Astrocyte (in vitro differentiated cells and primary cell): ENCODE measurements at regions not wholly inside any gene's neighbourhood (a gene's known extent, or its start where the extent isn't known, plus 50 kb on each side); places are given as distances from the start of the nearest gene placed in this dataset.

ENCODE experiments used
- DNase-seq: peaks from one replicate; pipeline ENCODE4 v3.0.0-alpha.2; 2010; ENCODE audit warnings: low read depth
- FAIRE-seq: peaks from 2 replicates; lab custom pipeline; 2011; peaks lifted over from hg19 to GRCh38; lab: Jason Lieb, UNC
- H2AFZ ChIP-seq: 2 replicates; pipeline ENCODE4 v1.6.0; 2012; ENCODE audit warnings: low read depth, low read length, inconsistent platforms
- H3K27ac ChIP-seq: 2 replicates; pipeline ENCODE4 v1.5.1; 2011; ENCODE audit warnings: low read depth, low read length, inconsistent platforms
- H3K27me3 ChIP-seq: 2 replicates; pipeline ENCODE4 v1.6.0; 2011; ENCODE audit warnings: low read length, inconsistent platforms; ENCODE audit not compliant: insufficient read depth
- H3K36me3 ChIP-seq: 2 replicates; pipeline ENCODE4 v1.5.1; 2011; ENCODE audit warnings: low read length, inconsistent platforms; ENCODE audit not compliant: insufficient read depth
- H3K4me1 ChIP-seq: 2 replicates; pipeline ENCODE4 v1.5.1; 2011; ENCODE audit warnings: low read length, inconsistent platforms; ENCODE audit not compliant: insufficient read depth
- H3K4me2 ChIP-seq: 2 replicates; pipeline ENCODE4 v1.6.0; 2012; ENCODE audit warnings: low read length, inconsistent platforms
- H3K4me3 ChIP-seq: 2 replicates; pipeline ENCODE4 v1.5.1; 2011; ENCODE audit warnings: low read depth, mild to moderate bottlenecking, low read length, inconsistent platforms; ENCODE audit not compliant: insufficient read depth
- H3K79me2 ChIP-seq: 2 replicates; pipeline ENCODE4 v1.6.0; 2012; ENCODE audit warnings: mild to moderate bottlenecking, low read length, inconsistent platforms; ENCODE audit not compliant: insufficient read depth
- H3K9ac ChIP-seq: 2 replicates; pipeline ENCODE4 v1.6.0; 2012; ENCODE audit warnings: mild to moderate bottlenecking, low read length, inconsistent platforms
- H3K9me3 ChIP-seq: 2 replicates; pipeline ENCODE4 v1.5.1; 2012; ENCODE audit warnings: low read depth, mild to moderate bottlenecking, low read length, inconsistent platforms; ENCODE audit not compliant: insufficient read depth
- H4K20me1 ChIP-seq: 2 replicates; pipeline ENCODE4 v1.6.0; 2012; ENCODE audit warnings: low read length, inconsistent platforms; ENCODE audit not compliant: insufficient read depth
- H3K27ac Mint-ChIP-seq: one replicate; pipeline ENCODE4 v1.8.0; 2021; ENCODE audit warnings: mild to moderate bottlenecking, mixed read lengths; ENCODE audit not compliant: unreplicated experiment
- H3K27me3 Mint-ChIP-seq: one replicate; pipeline ENCODE4 v1.8.0; 2021; ENCODE audit warnings: low read depth, mixed read lengths; ENCODE audit not compliant: unreplicated experiment
- H3K36me3 Mint-ChIP-seq: one replicate; pipeline ENCODE4 v1.8.0; 2021; ENCODE audit warnings: low read depth, mixed read lengths; ENCODE audit not compliant: unreplicated experiment
- H3K4me1 Mint-ChIP-seq: one replicate; pipeline ENCODE4 v1.8.0; 2021; ENCODE audit warnings: low read depth, mixed read lengths; ENCODE audit not compliant: unreplicated experiment
- H3K4me3 Mint-ChIP-seq: one replicate; pipeline ENCODE4 v1.8.0; 2021; ENCODE audit warnings: mild to moderate bottlenecking, moderate library complexity, mixed read lengths; ENCODE audit not compliant: unreplicated experiment
- H3K9me3 Mint-ChIP-seq: one replicate; pipeline ENCODE4 v1.8.0; 2021; ENCODE audit warnings: mild to moderate bottlenecking, mixed read lengths; ENCODE audit not compliant: unreplicated experiment
- CTCF ChIP-seq: IDR thresholded peaks from 2 replicates; pipeline ENCODE4 v1.5.1; 2011; ENCODE audit warnings: low read depth, mild to moderate bottlenecking, inconsistent platforms, low read length, moderate library complexity; ENCODE audit not compliant: insufficient read depth
- EZH2 ChIP-seq: IDR thresholded peaks from 2 replicates; pipeline ENCODE4 v1.6.1; 2012; ENCODE audit warnings: mild to moderate bottlenecking, low read length, inconsistent platforms; ENCODE audit not compliant: insufficient read depth

GRCh38 chr17:77847221-77848085 lies 111.0 kb upstream of the TNRC6C start:
- Histone ChIP-seq H3K27me3 (no peaks in the 10 kb centered on the region), H3K9ac (no peak overlapping the region), H3K4me3 (no peak overlapping the region), H3K79me2 (no peaks in the 10 kb centered on the region), H3K27ac (no peak overlapping the region), H3K4me1 (peaks cover 15% of the 10 kb centered on the region), H3K4me2 (no peak overlapping the region), H3K36me3 (no peaks in the 10 kb centered on the region), H3K9me3 (no peaks in the 10 kb centered on the region), H4K20me1 (no peaks in the 10 kb centered on the region), H2AFZ (no peak overlapping the region)
- H3K9me3 Mint-ChIP-seq, result no peaks in the 10 kb centered on the region
- no peak for DNase-seq
- H3K27ac Mint-ChIP-seq, result no peak overlapping the region
- H3K4me3 Mint-ChIP-seq, result no peak overlapping the region
- TF ChIP-seq CTCF (no peak), EZH2 (no peak)
- H3K27me3 Mint-ChIP-seq, result peaks cover 4% of the 10 kb centered on the region
- H3K36me3 Mint-ChIP-seq, result no peaks in the 10 kb centered on the region
- FAIRE-seq, result no peak
- peaks cover 15% of the 10 kb centered on the region for H3K4me1 Mint-ChIP-seq

- Histone ChIP-seq H3K79me2 (no peaks in the 10 kb centered on the region), H3K9me3 (no peaks in the 10 kb centered on the region), H3K4me1 (peaks cover 7% of the 10 kb centered on the region), H3K9ac (no peak overlapping the region), H3K4me3 (no peak overlapping the region), H2AFZ (no peak overlapping the region), H3K4me2 (no peak overlapping the region), H4K20me1 (no peaks in the 10 kb centered on the region), H3K36me3 (no peaks in the 10 kb centered on the region), H3K27ac (no peak overlapping the region), H3K27me3 (no peaks in the 10 kb centered on the region)
- no peak for DNase-seq
- no peak for FAIRE-seq
- H3K4me3 Mint-ChIP-seq, result no peak overlapping the region
- no peak overlapping the region for H3K27ac Mint-ChIP-seq
- no peak for TF ChIP-seq CTCF
- no peak for TF ChIP-seq EZH2
- no peaks in the 10 kb centered on the region for H3K9me3 Mint-ChIP-seq
- H3K27me3 Mint-ChIP-seq, result peaks cover 4% of the 10 kb centered on the region
- H3K4me1 Mint-ChIP-seq, result peaks cover 7% of the 10 kb centered on the region
- H3K36me3 Mint-ChIP-seq, result no peaks in the 10 kb centered on the region
These were observed 110.2 kb upstream of the TNRC6C start for GRCh38 chr17:77848257-77848656.

GRCh38 chr17:77849239-77849638 lies 109.3 kb upstream of the TNRC6C start:
- no peaks in the 10 kb centered on the region for H3K36me3 Mint-ChIP-seq
- Histone ChIP-seq H3K4me2 (no peak overlapping the region), H2AFZ (no peak overlapping the region), H3K4me3 (no peak overlapping the region), H3K27ac (no peak overlapping the region), H3K27me3 (no peaks in the 10 kb centered on the region), H4K20me1 (no peaks in the 10 kb centered on the region), H3K9ac (no peak overlapping the region), H3K9me3 (no peaks in the 10 kb centered on the region), H3K4me1 (no peaks in the 10 kb centered on the region), H3K79me2 (no peaks in the 10 kb centered on the region), H3K36me3 (no peaks in the 10 kb centered on the region)
- H3K27ac Mint-ChIP-seq, result no peak overlapping the region
- no peaks in the 10 kb centered on the region for H3K4me1 Mint-ChIP-seq
- H3K4me3 Mint-ChIP-seq, result no peak overlapping the region
- no peak for TF ChIP-seq CTCF
- no peak for TF ChIP-seq EZH2
- H3K27me3 Mint-ChIP-seq, result peaks cover 11% of the 10 kb centered on the region
- FAIRE-seq (no peak), DNase-seq (no peak)
- no peaks in the 10 kb centered on the region for H3K9me3 Mint-ChIP-seq
